Endothelial cell of umbilical vein (primary cell): ENCODE measurements at regions not wholly inside any gene's neighbourhood (a gene's known extent, or its start where the extent isn't known, plus 50 kb on each side); places are given as distances from the start of the nearest gene placed in this dataset.

ENCODE experiments used
- EZH2 ChIP-seq: IDR thresholded peaks from 2 replicates; pipeline ENCODE4 v1.6.1; 2012; ENCODE audit warnings: borderline replicate concordance, low read depth, mild to moderate bottlenecking, moderate library complexity, low read length, inconsistent platforms; ENCODE audit not compliant: severe bottlenecking
- FOS ChIP-seq: IDR thresholded peaks from 2 replicates; pipeline ENCODE4 v1.6.1; 2011; ENCODE audit warnings: mild to moderate bottlenecking, low read length, moderate library complexity, borderline replicate concordance; ENCODE audit not compliant: insufficient read depth
- JUN ChIP-seq: IDR thresholded peaks from 2 replicates; pipeline ENCODE4 v1.6.1; 2011; ENCODE audit warnings: borderline replicate concordance, low read depth; ENCODE audit not compliant: insufficient read length, insufficient read depth
- MYC ChIP-seq: IDR thresholded peaks from one replicate; pipeline ENCODE4 v1.6.1; 2011; ENCODE audit warnings: mild to moderate bottlenecking, low read depth, low read length
- POLR2A ChIP-seq: IDR thresholded peaks from 2 replicates; pipeline ENCODE4 v1.6.1; 2012; ENCODE audit warnings: low read depth, mild to moderate bottlenecking, control low read depth, low read length
- POLR2AphosphoS5 ChIP-seq: IDR thresholded peaks from 2 replicates; pipeline ENCODE4 v1.6.1; 2012; ENCODE audit warnings: low read depth, mild to moderate bottlenecking, control low read depth, low read length, moderate library complexity; ENCODE audit not compliant: insufficient read depth
- TF ChIP-seq, protein P1 (sequence below), 2 donors: IDR thresholded peaks; 1 replicate in 1 of 2; 2 replicates in 1 of 2; pipeline ENCODE4 v1.5.1; 2011; ENCODE audit warnings: low read length in 2 of 2, mild to moderate bottlenecking in 2 of 2, moderate library complexity in 2 of 2, control low read depth in 1 of 2, inconsistent platforms in 1 of 2, low read depth in 1 of 2; ENCODE audit not compliant: insufficient read depth in 1 of 2; ENCODE audit errors: extremely low read depth in 1 of 2
- TF ChIP-seq, protein P2 (sequence below): IDR thresholded peaks from 2 replicates; pipeline ENCODE4 v1.6.1; 2011; ENCODE audit not compliant: insufficient read depth, insufficient read length

DNA sequence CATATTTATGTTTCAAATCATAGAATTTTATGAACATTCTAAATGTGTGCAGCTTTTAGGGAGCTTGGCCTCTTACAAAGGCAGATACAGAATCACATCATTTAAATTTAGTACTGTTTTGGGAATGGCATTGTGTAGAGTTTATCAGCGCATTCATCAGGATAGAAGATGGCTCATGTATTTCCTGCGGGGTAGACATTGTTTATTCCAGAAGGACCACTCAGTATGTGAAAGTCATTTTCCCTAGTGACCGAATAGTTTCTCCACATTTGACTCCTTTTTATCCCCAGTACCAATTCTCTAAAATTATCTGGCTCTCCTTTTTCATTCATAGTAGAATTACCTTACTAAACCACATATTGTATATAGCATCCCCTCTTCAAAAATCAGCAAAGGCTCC, 981.9 kb upstream of the ADGRL4 start:
- TF ChIP-seq POLR2A (no peak), MYC (no peak), POLR2AphosphoS5 (no peak), EZH2 (no peak), FOS (no peak), JUN (no peak)
- TF ChIP-seq, protein P1, sequence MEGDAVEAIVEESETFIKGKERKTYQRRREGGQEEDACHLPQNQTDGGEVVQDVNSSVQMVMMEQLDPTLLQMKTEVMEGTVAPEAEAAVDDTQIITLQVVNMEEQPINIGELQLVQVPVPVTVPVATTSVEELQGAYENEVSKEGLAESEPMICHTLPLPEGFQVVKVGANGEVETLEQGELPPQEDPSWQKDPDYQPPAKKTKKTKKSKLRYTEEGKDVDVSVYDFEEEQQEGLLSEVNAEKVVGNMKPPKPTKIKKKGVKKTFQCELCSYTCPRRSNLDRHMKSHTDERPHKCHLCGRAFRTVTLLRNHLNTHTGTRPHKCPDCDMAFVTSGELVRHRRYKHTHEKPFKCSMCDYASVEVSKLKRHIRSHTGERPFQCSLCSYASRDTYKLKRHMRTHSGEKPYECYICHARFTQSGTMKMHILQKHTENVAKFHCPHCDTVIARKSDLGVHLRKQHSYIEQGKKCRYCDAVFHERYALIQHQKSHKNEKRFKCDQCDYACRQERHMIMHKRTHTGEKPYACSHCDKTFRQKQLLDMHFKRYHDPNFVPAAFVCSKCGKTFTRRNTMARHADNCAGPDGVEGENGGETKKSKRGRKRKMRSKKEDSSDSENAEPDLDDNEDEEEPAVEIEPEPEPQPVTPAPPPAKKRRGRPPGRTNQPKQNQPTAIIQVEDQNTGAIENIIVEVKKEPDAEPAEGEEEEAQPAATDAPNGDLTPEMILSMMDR (IDR thresholded peaks at IDR 0.05; ENCODE audit: extremely low read depth in 1 of 2, insufficient read depth in 1 of 2, low read depth in 1 of 2, low read length in 2 of 2), result no peak
- TF ChIP-seq, protein P2, sequence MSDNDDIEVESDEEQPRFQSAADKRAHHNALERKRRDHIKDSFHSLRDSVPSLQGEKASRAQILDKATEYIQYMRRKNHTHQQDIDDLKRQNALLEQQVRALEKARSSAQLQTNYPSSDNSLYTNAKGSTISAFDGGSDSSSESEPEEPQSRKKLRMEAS, result no peak
